ENCODE measurements at regions not wholly inside any gene's neighbourhood (a gene's known extent, or its start where the extent isn't known, plus 50 kb on each side); places are given as distances from the start of the nearest gene placed in this dataset.
"Not testable (repeated sequence)": the region's sequence is repeated elsewhere in the genome, so short reads cannot be mapped to it uniquely, and the experiment has no call there.

DNA sequence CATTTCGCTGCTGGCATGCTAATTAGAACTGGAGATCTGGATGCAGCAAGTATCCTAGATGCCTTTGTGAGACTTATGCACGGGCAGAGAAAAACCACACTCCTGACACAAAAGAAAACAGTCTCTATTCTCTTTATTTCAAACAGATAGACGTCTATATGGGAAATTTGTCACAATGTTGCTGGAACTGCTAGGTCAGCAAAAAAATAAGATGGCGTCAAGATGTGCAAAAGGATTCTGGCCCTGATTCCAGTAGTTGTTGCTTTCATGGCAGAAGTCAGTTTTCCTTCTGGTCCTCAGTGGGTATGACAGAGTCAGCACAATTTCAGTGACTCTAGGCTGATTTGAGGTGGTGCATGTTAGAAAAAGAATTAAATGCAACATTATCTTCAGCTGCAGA lies 1068.0 kb downstream of the SLITRK5 start:
- DNase-seq, result no peak

DNA sequence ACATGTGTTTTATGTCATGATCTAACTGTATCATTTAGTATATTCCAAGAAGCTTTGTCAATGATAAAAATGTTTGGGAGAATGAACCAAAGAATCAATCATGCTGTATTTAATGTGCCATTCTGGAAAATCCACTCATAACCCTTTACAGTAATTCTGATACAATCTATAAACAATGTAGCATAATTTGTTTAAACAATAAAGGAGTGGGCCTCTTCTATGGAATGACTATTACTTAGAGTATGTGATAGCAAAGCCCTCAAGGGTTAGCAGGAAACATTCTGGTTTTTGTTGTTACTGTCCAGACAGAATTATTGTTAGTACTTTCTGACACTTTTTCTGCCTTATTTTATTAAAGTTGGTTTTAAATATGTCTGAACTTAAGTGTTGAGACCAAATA lies 1073.1 kb downstream of the SLITRK5 start:
- no peak for DNase-seq

DNA sequence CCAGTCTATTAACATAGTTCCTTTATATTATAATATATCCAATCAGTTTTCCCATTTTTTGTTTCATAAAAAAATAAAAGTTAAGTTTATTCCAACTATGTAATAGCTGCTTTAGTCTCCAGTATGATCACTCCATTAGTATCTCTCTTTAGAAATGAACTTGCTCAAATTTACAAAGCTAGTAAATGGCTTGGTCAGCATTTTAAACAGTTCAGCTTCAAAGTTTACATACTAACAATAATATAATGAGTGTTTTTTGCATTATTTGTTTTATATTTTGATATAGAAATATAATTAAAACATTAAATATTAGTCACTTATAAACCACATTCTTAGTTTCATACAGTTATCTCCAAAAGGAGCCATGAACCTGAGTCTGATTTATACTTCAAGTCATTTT lies 1073.8 kb downstream of the SLITRK5 start:
- no peak for DNase-seq

DNA sequence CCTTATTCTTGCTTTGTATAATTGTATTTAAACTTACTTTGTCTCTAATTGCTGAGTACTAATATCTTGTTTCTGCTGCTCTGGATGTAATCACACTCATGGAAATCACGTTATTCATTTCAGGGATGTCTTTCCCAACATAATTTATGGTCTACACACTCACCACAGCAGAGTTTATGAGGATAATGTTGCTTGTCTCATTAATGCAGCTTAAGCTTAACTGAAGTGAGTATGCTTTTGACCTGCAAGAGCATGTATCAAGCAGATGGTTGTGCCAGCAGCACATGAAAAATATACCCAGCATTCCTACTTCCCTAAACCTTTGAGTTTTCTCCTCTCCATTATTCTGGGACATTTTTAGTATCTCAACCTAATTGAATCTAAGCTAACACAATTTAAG lies 1080.9 kb downstream of the SLITRK5 start:
- DNase-seq, result no peak

DNA sequence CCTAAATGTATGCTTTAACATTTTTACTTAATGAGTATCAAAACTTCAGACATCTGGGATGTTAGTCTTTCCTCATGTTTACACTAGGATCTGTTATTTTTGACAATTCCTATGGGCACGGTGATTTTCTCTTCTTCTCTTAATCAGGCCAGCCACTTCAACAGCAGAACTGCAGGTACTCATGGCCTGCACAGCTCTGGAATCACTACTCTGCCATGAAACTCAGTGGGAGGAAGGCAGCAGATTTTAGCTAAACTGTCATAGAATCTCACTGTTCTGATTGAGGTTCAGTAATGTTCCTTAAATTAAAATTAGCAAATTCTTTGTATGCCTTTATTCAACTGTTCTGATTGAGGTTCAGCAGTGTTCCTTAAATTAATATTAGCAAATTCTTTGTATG lies 1083.0 kb downstream of the SLITRK5 start:
- DNase-seq, result no peak

DNA sequence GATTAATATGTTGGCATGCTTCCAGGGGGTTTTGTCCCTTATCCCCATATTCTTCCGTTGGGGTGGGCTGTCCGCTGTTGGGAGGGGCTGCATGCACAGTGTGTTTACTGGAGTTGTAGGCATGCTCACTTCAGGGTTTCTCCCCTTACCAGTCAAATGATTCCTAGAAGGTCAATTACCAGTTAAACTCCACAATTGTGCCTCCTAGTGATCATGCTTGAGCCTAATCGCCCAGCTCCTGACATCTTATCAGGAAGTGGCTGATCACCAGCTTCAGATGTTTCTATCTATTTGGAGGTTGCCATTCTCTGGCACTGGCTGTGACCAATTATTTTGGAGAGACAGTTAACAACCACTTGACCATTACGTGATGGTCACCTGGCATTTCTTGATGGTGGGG lies 1090.0 kb downstream of the SLITRK5 start:
- DNase-seq, result no peak

DNA sequence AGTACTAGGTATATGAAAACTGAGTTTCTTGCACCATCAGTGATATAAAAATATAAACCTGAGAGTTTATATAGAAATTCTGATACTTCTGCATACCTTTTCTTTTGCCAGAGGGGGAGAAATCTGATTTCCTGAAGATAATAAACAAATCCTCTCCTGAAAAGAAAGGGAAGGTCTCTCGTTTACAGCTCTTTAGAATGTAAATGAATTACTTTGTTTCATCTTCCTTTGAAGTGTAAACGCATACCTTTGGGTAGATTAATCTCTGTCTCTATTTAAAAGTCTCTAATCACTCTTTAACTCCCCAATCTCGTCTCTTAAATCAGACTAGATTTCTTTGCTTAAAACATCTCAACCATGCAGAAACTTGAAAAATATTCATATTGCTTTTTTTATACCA lies 1092.9 kb downstream of the SLITRK5 start:
- DNase-seq, result no peak

DNA sequence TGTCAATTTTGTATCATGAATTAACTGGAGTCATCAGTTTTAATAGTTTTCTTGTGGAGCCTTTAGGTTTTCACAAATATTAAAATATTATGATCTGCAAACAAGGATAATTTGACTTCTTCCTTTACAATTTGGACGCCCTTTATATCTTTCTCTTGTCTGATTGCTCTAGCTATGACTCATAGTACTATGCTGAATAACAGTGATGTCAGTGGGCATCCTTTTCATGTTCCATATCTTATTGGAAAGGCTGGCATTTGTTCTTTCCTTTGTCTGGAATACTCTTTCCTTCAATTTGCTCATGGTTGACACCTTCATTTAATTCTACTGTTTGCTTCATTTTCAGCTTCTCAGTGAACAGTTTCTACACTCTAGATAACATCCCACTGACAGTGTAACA lies 1129.3 kb downstream of the SLITRK5 start:
- no peak for DNase-seq

DNA sequence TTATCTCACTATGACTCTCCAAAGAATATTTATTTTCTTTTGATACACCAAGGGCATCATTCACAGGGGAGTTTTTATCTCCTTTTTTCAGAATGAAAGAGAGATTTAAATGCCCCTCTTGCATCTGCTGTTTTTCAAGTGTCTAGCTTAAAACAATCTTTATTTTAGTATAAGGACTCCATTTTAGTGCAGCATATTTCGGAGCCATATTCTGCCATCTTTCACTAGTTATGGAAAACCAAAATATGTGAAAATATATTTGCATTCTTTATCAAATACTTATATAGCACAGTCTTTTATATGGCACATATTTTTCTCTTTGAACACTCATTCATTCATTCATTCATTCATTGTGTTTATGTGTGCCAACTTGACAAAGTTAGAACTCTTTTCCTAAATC lies 1130.2 kb downstream of the SLITRK5 start:
- no peak for DNase-seq

DNA sequence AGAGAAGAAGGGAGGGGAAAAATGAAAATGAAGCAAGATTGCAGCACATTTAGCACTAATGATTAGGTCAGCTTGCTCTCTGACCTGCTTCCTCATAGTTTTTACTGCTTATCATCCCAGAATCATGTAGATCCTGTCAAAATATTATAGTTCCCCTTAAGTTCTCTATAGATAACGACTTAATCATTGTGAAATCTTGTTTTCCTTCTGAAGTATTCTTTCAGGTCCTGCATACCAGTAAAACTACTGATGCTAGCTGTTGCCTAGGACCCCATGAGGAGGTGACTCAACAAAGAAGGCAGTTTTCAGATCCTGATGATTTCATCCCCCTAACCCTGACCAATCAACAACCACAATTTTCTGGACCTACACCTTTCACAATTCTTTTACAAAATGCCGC lies 1131.7 kb downstream of the SLITRK5 start:
- DNase-seq, result no peak

DNA sequence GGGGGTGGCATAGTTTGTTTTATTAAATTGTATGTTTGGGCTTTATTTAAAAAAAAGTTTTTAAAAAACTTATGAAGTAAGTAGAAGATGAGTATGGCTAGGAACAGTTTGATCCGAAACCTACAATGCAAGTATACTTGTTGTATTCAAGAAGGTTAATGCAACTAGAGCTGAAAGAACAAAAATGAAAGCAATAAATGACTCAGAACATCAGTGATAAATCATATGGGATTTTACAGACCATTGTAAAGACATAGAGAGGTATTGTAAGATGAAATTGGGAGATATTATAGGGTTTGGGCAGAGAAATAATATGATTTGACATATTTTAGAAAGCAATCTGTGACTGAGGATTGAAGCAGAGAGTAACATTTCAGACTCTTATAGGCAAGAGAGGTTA lies 1135.3 kb downstream of the SLITRK5 start:
- no peak for DNase-seq

DNA sequence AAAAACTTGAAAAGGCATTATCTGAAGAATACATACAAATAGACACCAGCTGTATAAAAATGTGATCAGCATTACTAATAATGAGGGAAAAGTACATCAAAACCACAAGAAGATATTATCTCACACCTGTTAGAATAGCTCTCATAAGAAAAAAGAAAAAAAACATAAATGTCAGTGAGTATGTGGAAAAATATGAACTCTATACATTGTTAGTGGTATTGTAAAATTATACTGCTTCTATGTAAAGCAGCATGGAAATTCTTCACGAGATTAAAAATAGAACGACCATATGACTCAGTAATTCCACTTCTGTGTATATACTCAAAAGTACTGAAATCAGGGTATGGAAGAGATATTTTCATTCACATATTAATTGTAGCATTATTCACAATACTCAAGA lies 1146.4 kb downstream of the SLITRK5 start:
- DNase-seq, result no peak

DNA sequence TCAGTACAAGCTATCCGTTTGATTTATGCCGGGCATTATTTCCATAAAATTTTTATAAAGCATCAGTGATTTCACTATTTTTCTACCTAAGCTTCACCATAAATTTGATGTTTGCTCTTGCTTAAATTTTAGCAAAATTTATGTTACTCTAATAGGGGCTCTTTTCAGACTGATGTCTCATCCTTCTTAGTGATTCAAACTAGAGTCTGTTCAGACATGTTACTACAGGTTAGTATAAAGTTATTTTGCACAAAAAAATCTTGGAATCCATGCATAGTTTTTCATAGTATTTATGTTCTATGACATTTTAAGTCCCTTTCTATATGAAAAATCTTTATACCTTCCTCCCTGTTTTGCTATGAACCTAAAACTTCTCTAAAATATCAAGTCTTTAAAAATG lies 1151.9 kb downstream of the SLITRK5 start:
- no peak for DNase-seq

DNA sequence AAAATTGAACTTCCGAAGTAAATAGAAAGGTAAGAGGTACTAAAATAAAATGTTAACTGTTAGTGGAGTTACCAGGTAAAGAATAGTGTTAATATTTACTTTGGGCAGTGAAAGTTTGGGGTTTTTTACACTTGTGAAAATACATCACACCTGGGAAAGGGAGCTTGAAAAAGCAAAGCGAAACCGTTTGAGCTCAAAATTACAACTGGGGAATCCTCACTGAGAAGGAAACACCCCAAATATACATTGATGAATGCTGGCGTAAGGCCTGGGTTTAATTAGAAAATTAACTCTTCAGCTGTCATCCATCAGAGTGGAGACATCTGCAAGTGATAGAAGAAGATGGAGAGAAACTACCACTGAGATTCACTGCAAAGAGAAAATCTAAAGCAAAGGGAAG lies 1153.0 kb downstream of the SLITRK5 start:
- DNase-seq, result no peak

DNA sequence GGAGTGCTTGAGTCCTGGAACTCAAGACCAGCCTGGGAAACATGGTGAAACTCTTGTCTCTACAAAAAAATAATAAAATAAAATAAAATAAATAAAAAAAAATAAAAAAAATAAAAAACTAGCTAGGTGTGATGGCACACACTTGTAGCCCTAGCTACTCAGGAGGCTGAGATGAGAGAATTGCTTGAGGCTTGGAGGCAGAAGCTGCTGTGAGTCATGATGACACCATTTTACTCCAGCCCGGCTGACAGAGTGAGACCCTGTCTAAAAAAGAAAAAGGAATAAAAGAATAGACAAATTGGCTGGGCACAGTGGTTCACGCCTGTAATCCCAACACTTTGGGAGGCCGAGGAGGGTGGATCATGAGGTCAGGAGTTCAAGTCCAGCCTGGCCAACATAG lies 1168.9 kb downstream of the SLITRK5 start:
- DNase-seq, result no peak

DNA sequence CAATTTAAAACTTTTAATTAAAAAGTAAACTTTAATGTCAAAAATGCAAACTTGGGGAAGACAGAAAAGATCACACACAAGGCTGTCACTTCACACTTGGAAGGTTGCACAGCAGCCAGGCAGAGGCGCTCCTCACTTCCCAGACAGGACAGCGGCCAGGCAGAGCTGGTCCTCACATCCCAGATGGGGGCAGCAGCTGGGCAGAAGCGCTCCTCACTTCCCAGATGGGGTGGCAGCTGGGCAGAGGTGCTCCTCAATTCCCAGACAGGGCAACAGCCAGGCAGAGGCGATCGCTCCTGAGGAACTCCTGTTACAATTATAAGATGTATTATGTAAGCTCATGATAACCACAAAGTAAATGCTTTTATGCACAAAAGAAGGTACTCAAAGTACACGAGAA lies 1181.1 kb downstream of the SLITRK5 start:
- DNase-seq, result not testable (repeated sequence)

DNA sequence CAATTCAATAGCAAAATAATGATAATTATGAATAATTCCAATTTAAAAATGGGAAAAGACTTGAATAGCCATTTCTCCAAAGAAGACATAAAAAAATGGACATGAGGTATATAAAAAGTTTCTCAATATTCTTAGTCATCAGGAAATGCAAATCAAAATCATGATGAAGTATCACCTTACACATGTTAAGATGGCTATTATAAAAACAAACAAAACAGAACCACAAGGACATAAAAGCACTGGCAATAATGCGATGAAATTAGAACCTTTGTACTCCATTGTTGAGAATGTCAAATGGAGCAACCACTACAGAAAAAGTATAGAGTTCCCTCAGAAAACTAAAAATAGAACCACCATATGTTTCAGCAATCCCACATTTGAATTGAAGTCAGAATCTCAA lies 1186.1 kb downstream of the SLITRK5 start:
- DNase-seq, result no peak

DNA sequence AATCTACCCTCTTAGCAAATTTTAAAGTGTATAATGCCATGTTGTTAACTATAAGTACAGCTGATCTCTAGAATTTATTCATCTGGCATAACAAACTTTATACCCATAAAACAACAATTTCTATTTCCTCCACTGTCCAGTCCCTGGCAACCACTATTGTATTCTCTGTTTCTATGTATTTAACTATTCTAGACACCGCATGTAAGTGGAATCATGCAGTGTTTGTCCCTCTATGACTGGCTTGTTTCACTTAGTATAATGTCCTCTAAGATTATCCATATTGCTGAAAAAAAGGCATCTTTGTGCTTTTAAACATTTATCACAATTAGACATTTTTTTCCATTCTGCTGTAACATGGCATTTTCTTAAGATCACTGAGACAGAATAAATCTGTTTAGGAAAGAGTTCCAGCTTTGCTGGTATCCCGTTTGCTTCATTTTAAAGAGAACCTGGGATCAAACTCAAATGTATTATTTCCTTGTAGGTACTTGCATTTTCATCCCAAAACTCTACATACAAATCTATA lies 1191.0 kb downstream of the SLITRK5 start:
- no peak for DNase-seq

DNA sequence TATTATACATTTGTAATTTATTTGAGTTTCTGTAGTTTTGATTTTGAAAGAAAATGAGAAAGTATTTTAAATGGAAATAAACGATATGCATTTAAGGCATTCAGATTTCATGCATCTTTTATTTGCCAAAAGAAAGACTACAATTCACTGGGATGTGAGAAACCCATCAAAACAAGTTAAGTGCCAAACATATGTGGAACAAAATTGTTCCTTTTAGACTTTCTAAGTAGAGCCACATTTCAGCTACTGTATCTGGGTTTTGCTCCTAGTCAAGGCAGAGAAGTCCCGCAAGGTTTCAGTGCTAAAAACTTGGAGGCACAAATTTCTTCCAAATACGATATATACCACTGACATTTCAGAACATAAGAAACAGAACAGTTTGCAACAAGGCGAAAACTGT lies 1191.9 kb downstream of the SLITRK5 start:
- DNase-seq, result no peak

DNA sequence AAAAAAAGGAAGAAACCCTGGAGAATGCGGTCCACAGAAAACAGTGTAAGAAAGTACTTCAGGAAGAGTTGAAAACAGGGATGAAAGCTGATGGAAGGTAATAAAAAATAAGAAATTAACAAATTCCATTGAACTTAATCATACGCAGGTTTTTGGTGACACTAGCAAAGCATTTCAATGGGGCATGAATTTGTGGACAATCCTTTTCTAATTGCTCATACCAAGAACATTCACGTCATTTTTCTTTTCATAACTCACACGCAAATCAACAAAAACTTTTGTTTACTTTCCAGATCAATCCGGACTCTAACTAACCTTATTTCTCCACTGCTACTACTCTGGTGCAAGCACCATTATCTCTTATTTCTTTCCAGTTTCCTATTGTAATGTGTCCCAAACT lies 1195.0 kb downstream of the SLITRK5 start:
- DNase-seq, result no peak

DNA sequence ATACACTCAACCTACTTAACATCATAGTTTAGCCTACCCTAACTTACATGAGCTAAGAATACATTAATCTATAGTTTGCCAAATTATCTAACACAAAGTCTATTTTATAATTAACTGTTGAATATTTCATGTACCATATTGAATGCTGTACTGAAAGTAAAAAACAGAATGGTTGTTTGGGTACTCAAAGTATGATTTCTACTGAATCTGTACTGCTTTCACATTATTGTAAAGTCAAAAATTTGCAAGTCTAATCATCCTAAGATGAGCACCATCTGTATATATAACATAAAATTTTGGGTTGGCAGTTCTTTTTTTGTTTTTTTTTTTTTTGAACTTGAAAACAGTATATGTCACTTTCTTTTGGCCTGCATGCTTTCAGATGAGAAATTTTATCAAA lies 1212.6 kb downstream of the SLITRK5 start:
- no peak for DNase-seq

DNA sequence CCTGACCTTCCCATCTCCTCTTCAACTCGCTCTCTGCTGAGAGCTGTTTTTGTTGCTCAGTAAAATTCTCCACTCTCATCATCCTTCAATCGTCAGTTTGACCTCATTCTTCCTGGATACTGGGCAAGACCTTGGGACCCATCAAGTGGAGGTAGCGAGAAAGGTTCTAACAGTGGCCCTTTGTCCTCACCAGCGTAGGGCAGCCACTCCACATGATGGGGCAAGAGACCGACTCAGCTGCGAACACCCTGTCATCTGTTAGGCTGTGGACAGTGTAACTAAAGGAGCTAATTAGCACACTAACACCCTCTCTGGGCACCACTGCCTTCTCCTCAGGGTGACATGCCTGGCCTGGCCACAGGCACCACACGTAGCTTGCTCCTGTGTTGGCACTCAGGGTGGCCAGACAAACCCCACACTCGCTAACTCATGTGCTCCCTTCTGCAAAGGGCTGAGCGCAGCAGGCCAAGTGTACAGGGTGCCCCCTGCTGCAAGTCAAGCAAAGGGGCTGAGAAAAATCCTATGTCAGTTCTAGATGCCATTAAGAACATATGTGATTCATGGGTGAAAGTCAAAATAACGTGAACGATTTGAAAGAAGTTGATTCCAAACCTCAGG lies 1216.0 kb downstream of the SLITRK5 start:
- no peak for DNase-seq

DNA sequence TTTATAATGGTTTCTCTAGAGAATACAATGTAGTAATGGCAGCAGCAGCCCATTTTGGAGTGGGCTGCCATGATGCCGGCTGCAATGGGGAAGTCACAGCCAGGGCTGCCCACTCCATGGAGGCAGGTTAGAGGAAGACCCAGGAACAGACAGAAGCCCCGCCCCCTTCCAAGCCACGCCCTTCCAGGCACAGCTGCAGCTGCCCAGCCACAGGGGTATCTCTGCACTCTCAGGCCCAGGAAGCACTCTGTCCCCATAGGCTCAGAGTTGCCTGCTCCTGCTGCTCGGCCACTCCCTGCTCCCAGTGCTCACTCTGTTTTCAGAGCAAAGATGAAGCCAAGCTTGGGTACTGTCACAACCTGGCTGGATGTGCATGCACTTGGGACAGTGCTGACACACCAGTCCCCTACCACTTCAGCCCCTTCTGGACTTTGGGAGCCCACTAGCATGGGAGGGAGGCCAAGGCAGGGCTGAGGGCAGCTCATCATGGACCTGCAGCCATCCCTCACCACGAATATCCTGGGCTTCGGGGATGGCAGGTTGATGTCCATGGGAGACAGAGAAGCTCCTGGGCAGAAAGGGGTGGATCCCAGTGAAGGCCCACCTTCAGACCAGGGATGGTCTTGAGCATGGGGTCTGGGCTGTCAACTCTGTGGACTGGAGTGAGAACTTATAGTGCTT lies 1224.2 kb downstream of the SLITRK5 start:
- no peak for DNase-seq

DNA sequence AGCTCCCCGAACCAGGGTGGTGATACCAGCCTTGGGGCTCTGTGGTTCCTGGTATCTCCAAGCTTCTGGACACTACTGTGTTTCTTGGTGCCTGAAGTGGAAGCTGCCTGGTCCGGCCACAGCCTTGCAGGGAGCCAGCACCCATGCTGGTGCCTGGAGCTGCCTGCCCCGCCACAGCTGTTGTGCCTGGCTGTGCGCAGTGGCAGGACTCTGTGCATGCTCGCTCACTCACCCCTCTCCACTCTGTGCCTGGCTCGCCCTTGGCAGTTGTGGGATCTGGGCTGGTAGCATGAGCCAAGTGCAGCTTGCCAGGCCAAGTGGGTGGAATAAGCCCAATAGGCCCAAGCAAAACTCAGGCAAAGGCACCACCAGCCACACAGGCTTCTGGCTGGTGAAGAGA lies 1225.3 kb downstream of the SLITRK5 start:
- DNase-seq, result no peak

DNA sequence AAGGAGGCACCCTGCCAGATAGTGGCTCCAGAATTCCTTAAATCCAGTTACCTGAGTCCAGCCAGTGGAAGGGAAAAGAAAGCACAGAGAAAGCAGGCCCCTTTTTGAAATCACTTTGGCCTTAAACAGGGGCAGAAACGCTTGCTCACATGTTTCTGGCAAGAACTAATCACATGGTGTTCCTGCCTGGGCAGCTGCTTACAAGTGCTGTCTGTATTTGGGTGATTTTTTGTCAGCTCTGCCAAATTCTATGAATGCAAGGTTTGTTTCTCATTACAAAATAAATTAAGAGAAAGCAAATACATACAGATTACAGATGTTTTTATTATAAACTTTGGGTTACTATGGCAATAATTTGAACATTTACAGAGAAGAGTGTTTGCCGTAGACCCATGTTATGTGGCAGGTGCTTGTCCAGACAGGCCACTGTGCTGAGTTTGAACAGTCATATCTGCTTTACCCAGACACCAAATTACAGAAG lies 1237.8 kb downstream of the SLITRK5 start:
- no peak for DNase-seq

Measured in activated T-cell treated with anti-CD3 and anti-CD28 coated beads for 4 hours (primary cell).